ENCODE measurements at regions not wholly inside any gene's neighbourhood (a gene's known extent, or its start where the extent isn't known, plus 50 kb on each side); places are given as distances from the start of the nearest gene placed in this dataset.

DNA sequence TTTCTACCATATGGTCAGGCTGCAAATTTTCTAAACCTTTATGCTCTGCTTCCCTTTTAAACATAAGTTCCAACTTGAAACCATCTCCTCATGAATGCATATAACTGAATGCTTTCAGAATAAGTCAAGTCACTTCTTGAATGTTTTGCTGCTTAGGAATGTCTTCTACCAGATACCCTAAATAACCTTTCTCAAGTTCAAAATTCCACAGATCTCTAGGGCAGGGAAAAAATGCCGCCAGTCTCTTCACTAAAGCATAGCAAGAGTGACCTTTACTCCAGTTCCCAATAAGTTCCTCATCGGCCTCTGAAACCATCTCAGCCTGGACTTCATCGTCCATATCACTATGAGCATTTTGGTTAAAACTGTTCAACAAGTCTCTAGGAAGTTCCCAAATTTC is 1011.2 kb upstream of the CITED2 start:
- TF ChIP-seq ZNF274 (IDR thresholded peaks at IDR 0.05; ENCODE audit: low read depth, low read length) (no peak), SUZ12 (IDR thresholded peaks at IDR 0.05; ENCODE audit: extremely low read depth, insufficient read depth, insufficient read length) (no peak)
